HG03097 (cell line): ENCODE measurements at regions not wholly inside any gene's neighbourhood (a gene's known extent, or its start where the extent isn't known, plus 50 kb on each side); places are given as distances from the start of the nearest gene placed in this dataset.

Experiments
- ATAC-seq: cut with Tn5 transposase; IDR thresholded peaks from one replicate; pipeline ENCODE4 v1.9.1; 2021; ENCODE audit not compliant: unreplicated experiment, low FRiP score

DNA sequence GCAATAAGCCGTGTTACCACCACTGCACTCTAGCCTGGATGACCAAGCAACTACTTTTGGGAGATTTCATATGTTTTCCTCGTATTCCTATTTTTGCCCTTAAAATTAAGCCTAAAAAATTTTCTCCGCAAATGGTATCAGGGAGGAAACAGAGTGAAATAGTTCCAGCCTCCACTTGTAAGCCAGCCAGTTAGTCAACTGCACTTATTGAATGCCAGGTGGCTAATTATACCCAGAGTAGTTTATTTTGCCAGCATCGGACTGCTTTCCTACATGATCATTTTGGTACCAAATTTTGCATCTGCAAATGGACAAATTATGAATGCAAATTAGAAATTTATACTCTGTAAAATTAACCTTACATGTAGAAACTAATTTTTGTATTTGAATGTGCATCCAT is 90.2 kb upstream of the ARHGAP28 start:
- ATAC-seq = no peak

DNA sequence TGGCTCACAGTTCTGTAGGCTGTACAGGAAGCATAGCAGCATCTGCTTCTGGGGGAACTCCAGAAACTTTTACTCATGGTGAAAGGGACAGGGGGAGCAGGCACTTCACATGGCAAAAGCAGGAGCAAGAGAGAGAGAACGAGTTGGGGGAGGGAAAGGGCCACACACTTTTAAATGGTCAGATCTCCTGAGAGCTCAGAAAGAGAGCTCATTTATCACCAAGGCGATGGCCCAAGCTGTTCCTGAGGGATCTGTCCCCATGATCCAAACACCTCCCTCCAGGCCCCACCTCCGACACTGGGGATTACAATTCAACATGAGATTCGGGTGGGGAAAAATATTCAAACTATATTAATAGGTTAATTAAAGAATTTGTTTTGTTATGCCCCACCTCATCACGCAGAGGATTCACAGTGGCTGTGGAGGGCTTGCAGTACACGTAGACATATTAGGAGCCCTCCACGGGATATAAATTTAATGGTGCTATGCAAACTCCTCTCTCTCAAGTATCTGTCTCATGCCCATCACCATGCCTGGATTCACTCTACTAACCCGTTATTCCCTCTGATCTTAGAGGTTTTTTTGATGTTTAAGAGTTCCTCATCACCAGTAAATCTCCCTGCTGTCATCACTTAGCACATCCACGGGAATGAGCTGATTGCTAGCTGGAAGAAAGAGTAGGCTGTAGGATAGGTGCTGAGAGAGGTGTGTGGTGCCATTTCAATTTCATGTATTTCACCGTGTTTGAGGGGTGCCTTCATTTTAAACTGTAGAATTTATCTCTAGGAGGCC is 84.5 kb upstream of the ARHGAP28 start:
- ATAC-seq = no peak

DNA sequence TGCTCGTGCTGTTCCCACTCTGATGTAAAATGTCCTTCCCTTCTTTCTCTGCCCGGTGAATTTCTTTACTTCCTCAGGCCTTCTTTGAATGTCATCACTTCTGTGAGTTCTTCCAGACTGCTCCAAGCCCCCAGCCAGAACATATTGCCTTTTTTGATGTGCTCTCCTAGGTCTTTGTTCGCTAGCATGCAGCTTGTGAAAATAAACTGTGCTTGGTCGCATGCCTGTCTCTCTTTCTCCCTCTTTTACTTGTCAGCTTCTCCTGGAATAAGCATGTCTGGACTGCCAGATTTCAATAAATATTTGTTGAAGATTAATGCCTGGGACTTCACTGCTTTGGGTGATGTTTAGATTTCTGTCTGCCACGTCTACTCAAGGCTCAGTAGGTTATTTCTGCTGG is 82.7 kb upstream of the ARHGAP28 start:
- no peak for ATAC-seq

DNA sequence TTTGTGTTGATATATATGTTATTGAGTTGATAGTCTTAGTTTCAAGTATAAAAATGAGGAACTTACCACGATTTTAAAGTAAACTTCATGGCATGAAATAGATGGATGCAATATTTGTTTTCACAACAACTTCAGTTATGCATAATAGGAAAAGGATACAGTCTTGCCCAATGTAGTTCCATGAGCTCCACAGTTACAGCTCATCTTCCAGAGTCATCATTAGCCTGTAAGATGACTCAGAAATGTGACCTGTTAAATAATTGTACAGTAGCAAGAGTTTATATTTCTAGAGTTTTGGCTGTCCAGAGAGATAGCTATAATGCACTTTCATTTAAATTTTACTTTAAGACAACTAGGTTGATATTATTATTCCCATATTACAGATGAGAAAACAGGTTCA is 80.9 kb upstream of the ARHGAP28 start:
- no peak for ATAC-seq

DNA sequence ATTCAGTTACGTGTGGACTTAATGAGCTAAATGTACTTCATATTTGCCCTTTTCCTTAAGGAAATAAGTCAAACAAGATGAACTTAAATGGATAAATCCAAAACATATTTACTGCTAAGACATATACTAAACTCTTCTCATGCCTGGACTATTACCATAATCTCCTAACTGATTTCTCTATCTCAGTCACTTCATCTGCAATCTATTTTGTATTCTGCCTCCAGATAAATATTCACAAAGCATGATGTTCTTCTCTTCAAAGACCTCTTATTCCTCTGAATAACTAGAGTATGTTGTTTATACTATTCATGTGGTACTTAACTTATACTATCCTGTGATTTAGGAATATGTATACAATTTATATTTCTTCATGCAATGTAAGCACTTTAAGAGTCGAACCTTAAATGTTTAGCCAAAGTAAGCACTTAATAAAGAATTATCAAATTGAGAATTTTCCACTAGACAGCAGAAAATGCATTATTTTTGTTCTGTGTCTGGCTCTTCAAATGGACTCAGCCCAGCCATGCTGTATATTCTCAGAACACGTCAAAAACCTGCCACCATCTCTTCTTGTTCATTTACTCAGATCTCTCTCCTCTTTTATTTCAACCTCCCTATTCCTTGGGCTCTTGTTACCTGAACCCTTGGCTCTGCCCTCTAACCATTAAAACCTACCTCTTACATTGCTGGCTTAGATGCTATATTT is 79.9 kb upstream of the ARHGAP28 start:
- ATAC-seq = no peak

DNA sequence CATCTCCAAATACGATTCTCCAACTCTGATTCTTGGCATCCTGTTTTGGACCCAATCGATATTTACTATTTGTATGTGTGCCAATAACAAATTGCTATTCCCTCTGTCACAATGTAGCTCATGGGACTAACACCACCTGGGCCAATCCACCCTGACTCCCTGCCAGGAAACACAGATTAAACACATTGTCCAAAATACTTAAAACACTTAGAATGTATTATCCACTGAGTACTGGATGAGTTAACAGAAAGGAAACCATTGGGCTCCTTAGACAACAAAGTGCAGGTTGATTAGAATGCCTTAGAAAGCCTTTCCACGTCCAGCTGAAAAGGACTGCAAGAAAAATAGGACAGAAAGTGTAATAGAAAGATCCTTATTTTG is 79.4 kb upstream of the ARHGAP28 start:
- no peak for ATAC-seq

DNA sequence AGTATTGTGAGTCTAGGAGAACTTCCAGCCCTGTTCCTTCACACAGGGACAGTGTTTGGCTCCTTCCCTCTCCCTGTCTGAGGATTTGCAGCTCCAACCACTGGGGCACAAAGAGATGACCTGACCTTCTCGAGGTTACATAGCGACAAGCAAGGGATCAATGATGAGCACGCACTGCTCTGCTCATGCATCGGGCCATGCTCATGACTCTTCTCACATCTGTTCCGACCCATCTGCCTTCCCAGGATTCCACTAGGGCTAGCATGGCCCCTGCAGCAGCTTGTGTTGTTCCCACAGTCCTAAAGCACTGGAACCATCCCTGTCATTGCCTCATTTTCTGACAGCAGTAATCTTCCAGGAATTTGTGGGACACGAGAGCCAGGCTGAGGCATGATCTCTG is 78.8 kb upstream of the ARHGAP28 start:
- no peak for ATAC-seq

DNA sequence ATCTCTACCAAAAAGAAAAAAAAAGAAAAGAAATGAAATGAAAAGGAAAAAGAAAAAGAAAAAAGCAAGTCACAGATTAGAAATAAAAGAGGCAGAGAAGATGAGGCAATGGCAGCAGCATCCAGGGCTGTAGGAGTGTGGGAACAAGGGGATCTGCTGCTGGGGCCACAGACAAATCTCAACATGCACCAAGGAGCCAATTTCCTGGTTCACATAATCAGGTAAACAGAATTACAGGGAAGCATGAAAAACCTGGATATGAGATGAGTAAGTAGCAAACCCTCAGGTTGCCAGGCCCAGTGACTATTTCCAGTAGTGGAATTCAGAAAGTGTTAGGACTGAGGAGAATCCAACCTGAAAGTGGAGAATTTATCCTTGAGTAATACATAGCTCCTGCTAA is 77.4 kb upstream of the ARHGAP28 start:
- no peak for ATAC-seq

DNA sequence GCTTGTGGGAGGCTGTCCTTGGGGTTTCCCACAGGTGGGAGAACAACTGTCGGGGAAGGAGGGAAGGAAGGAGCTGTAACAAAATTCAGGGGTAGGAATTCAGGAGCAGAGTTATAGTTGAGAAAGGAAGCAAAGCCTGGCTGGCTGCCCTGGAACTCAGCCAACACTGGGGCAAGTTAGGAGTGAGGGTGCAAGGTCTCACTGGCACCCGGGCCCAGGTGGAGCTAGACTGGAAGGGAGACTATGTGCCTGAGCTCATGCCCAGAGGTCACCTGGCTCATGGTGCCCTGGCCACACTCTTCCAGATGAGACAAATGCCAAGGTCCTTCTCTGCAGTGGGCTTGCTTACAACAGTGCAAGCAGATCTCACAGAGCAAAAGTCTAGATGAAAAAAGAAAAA is 75.6 kb upstream of the ARHGAP28 start:
- ATAC-seq = no peak

DNA sequence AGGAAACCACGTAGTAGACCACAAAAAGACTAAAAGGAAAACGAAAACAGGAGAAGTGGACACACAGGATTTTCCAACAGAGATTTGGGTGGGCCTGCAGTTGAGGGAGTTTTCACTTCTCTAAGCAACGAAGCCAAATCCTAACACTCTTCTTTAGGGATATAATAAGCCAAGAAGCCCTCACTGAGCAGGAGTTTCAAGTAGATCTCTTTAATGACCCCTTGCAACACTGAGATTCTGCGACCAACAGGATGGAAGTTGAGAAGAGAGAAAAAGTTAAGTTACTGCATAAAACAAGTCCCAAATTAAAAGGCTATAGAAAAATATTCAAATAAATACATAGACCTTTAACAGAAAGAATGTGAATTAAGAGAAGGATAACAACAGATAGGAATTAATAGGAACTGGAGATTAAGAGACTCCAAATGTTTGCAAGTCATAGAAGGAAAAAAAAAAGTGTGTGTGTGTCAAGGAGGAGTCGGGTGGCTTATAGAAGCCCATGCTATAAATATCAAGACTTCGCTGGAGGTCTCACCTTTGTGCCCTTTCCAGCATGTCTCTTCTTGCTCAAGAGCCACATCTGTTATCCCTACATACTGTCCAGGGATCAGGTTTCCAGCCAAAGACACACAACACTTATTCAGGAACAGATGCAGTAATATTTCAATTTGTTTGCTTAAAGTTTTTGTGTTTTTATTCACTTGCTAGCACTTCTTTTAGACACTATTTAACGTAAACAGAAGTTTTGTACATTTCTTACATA is 69.4 kb upstream of the ARHGAP28 start:
- no peak for ATAC-seq

DNA sequence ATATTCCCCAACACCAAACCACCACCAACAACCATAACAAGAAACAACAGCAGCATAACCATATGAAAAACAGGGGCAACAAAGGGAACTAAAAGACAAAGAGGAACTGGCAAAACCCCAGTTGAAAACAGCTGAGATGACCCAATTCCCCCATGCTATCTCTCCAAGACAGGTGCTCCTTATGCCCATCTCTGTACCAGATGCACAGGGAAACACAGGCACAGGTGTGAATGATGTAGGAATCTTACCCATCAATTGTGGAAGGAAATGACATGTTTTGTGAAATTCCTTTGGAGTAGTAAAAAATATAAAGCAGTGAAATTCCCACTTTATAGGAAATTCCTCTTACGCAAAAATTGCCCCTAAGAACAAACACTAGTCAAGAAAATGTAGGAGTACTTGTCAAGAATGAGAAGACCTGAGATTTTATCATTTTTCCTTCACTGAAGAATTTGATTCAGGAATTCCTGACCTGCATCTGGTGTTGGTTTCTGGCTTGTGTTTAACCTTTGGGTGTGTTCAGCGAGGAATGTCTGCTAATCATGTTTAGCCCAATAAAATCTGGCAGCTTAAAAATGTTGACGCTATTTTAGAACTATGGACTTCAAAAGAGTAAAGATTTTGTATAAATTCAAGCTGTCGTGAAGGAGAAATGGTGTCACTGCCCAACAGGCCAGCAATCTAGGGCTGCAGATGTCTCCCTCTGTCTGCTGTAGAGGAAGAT is 67.7 kb upstream of the ARHGAP28 start:
- no peak for ATAC-seq

DNA sequence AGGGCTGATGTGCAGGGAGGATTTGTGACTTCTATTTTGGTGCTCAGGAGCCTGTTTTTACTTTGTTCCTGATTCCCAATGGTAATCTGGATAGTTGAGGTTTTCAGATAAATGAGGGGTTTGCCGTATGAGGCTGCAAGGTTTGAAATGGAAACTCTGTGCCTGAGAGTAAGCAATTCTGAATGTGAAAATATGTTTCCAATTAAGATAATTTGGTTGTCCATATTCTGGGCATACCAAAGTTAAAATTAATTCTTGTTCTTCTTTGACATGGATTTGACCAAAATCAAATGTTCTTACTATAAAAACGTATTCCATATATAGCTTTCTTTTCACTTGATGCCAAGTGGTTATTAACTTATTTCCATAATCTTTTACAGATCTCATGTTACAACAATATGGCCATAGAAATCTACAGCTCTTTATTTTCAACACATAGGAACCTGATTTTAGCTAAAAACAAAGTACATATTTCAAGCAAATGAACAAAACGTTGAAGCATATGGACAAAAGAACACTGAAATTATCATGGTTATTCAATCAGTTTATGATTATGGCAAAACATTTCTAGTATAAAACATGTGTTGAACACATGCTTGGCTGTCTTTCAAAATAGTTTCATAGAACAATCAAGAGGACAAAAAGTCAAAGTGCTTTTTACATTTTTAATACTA is 63.4 kb upstream of the ARHGAP28 start:
- no peak for ATAC-seq

DNA sequence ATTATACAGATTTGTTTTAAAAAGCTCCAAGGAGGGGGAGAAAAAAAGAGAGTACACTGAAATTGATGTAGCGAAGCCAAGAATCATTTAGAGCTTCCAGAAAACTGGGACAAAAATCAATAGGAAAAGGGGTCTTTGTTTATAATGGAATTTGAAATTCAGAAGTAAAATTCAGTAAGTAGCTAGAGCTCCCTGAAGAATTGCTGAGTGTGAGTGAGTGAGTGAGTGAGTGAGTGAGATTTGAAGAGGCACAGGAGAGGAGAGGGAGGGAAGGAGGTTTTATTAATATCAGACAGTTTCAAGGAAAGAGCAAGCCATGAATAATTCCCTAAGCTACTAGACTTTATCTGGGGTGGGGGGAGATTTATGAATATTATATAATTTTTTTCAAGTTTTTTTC is 60.7 kb upstream of the ARHGAP28 start:
- ATAC-seq = no peak

DNA sequence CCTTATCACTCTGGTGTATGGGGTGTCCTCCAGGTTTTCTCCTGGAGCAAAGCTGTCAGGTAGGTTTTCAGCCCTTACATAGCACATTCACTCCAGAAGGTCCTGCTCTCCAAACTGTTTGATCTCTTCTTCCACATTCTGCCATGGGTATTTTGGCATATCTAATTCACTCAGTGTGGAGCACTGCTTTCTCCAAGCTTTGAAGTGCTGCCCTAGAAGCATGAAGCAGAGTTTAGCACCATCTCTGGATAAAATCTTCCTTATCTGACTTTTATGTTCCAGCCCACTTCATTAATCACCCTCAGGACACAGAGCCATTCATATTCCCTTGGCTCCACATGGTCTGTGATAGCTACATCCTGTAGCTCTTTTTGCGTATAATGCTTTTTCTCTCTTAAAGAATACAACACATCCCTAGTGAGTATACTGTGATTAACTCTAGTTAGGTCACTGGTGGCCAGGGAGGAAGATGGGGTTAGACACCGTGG is 56.7 kb upstream of the ARHGAP28 start:
- ATAC-seq = no peak

DNA sequence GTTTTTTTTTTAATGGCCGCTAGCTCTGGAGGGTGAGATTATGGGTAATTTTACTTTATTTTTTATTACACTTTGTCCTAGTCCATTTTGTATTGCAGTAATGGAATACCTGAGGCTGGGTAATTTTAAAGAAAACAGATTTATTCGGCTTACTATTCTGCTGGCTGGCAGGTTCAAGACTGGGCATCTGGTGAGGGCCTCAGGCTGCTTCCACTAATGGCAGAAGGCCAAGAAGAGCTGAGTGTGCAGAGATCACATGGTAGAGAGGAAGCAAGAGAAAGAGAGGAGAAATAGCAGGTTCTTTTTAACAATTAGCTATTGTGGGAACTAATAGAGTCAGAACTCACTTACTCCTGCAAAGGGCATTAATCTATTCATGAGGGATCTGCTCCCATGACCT is 52.4 kb upstream of the ARHGAP28 start:
- no peak for ATAC-seq

DNA sequence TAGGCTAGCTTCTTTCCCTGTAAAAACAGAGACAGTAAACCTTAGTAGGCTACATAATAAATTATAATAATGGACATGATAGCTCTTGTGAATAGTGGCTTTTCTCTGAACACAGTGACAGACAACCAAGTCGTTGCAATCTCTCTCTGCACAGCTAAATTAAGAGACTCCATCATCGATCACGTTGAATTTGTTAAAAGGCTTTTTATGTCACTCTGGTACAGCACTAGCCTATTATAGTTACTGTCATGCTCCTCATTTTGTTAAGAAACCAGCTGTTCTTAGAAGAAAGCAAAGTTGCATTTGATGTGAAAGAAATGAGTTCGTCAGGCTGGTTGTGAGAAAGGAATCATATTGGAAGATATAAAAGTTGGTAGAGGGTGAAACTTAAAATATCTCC is 50.3 kb upstream of the ARHGAP28 start:
- ATAC-seq = no peak
